Motor neuron (in vitro differentiated cells): ENCODE measurements at regions not wholly inside any gene's neighbourhood (a gene's known extent, or its start where the extent isn't known, plus 50 kb on each side); places are given as distances from the start of the nearest gene placed in this dataset.

ENCODE experiments used
- ATAC-seq, 8 experiments: fragments of 200-7000 bp; cut with Tn5 transposase; replicated peaks in 6 of 8; 2 replicates each; pipeline ENCODE4 v1.8.0; 2021; ENCODE audit warnings: mild to moderate bottlenecking in 8 of 8, moderate library complexity in 8 of 8
- H3K27ac ChIP-seq, 2 donors: fragments of 250-450 bp; sonication (Bioruptor Pico); 2 replicates each; pipeline ENCODE4 v1.9.0; 2021; ENCODE audit warnings: antibody characterized with exemption in 2 of 2, mild to moderate bottlenecking in 2 of 2, moderate library complexity in 1 of 2
- H3K4me1 ChIP-seq, 2 donors: fragments of 250-450 bp; sonication (Bioruptor Pico); replicated peaks in 1 of 2; 2 replicates each; pipeline ENCODE4 v1.6.1; 2021; ENCODE audit warnings: antibody characterized with exemption in 2 of 2, mild to moderate bottlenecking in 2 of 2, moderate library complexity in 1 of 2
- H3K4me3 ChIP-seq, 5 donors: fragments of 250-450 bp; sonication (Bioruptor Pico); 2 replicates each; pipeline ENCODE4 v1.9.0; 2021; ENCODE audit warnings: antibody characterized with exemption in 5 of 5, mild to moderate bottlenecking in 5 of 5, moderate library complexity in 4 of 5
- WGBS, 10 experiments: fragments of 450-650 bp; shearing (Covaris generic); methylation state at CpG; one replicate each; pipeline ENCODE4 v1.0.0; 2022; 5-methylcytosine and 5-hydroxymethylcytosine counted together
- in situ Hi-C, 9 experiments: fragments of 400-800 bp; cut with MboI; loops; one replicate each; pipeline ENCODE4 v1.15.0; 2021; ENCODE audit warnings: low sequenced_read_pairs in 9 of 9, low pct_unique_long_range_greater_than_20kb in 2 of 9; ENCODE audit not compliant: unreplicated experiment in 9 of 9

GRCh38 chr3:147046916-147047315 is 359.4 kb downstream of the ZIC4 start:
- H3K27ac ChIP-seq: no peak overlapping the region
- peaks cover 0 to 5% of the 10 kb centered on the region in 2 donors for H3K4me1 ChIP-seq
- WGBS, 10 experiments: 80 to 100% (median 100%) methylated on average over 1 of the region's 1 CpG; no CpG with 5 or more reads in 4 of the 10 experiments
- no peak for ATAC-seq
- in situ Hi-C loops: no loop called here
- H3K4me3 ChIP-seq: no peak overlapping the region

- 0 to 90% (median 63%) methylated on average over 1 of the region's 1 CpG; no CpG with 5 or more reads in 2 of the 10 experiments for WGBS, 10 experiments
- Histone ChIP-seq H3K4me3 (no peak overlapping the region), H3K27ac (no peak overlapping the region), H3K4me1 (no peaks in the 10 kb centered on the region)
- in situ Hi-C loops: no loop called here
- ATAC-seq: no peak
Measured at GRCh38 chr3:147038481-147038880, 367.9 kb downstream of the ZIC4 start.

- Histone ChIP-seq H3K4me3 (no peak overlapping the region), H3K4me1 (no peaks in the 10 kb centered on the region), H3K27ac (no peak overlapping the region)
- WGBS, 10 experiments: 8 to 100% (median 80%) methylated on average over 1 to 3 of the region's 3 CpGs; no CpG with 5 or more reads in 1 of the 10 experiments
- in situ Hi-C loops: no loop called here
- no peak for ATAC-seq
Measured at GRCh38 chr3:147034359-147034758, 372.0 kb downstream of the ZIC4 start.

GRCh38 chr3:147030274-147030673 is 376.1 kb downstream of the ZIC4 start:
- in situ Hi-C loops: no loop called here
- ATAC-seq: no peak
- no peak overlapping the region for H3K4me3 ChIP-seq

GRCh38 chr3:147015334-147015733 is 391.0 kb downstream of the ZIC4 start:
- ATAC-seq: peak in 1 of 8 experiments; percentile 43
- H3K27ac ChIP-seq: no peak overlapping the region
- no peaks in the 10 kb centered on the region for H3K4me1 ChIP-seq
- H3K4me3 ChIP-seq: no peak overlapping the region
- WGBS, 10 experiments: 0 to 83% (median 27%) methylated on average over 1 to 2 of the region's 3 CpGs; no CpG with 5 or more reads in 4 of the 10 experiments
- in situ Hi-C loops: no loop called here

More at GRCh38 chr3:147030274-147030673, 376.1 kb downstream of the ZIC4 start:
- Histone ChIP-seq H3K27ac (no peak overlapping the region), H3K4me1 (no peaks in the 10 kb centered on the region)
- WGBS, 10 experiments: 18 to 100% (median 71%) methylated on average over 1 to 2 of the region's 2 CpGs; no CpG with 5 or more reads in 3 of the 10 experiments

GRCh38 chr3:147008886-147009285 is 397.5 kb downstream of the ZIC4 start:
- WGBS, 10 experiments: 17 to 100% (median 63%) methylated on average over 1 of the region's 1 CpG; no CpG with 5 or more reads in 5 of the 10 experiments
- in situ Hi-C loops: no loop called here

GRCh38 chr3:147008458-147008857 is 397.9 kb downstream of the ZIC4 start:
- in situ Hi-C loops: no loop called here
- 71 to 100% (median 100%) methylated on average over 1 to 2 of the region's 2 CpGs; no CpG with 5 or more reads in 4 of the 10 experiments for WGBS, 10 experiments
- H3K4me1 ChIP-seq: no peaks in the 10 kb centered on the region

More at GRCh38 chr3:147008886-147009285, 397.5 kb downstream of the ZIC4 start:
- no peak overlapping the region for H3K27ac ChIP-seq
- ATAC-seq: no peak
- H3K4me1 ChIP-seq: no peaks in the 10 kb centered on the region
- no peak overlapping the region for H3K4me3 ChIP-seq

GRCh38 chr3:147007736-147008245 is 398.6 kb downstream of the ZIC4 start:
- ATAC-seq: no peak
- 78 to 100% (median 88%) methylated on average over 1 to 2 of the region's 2 CpGs; no CpG with 5 or more reads in 2 of the 10 experiments for WGBS, 10 experiments
- Histone ChIP-seq H3K4me1 (no peaks in the 10 kb centered on the region), H3K27ac (no peak overlapping the region), H3K4me3 (no peak overlapping the region)
- in situ Hi-C loops: no loop called here

More at GRCh38 chr3:147008458-147008857, 397.9 kb downstream of the ZIC4 start:
- ATAC-seq: no peak
- H3K27ac ChIP-seq: no peak overlapping the region
- H3K4me3 ChIP-seq: no peak overlapping the region

- WGBS, 10 experiments: 50 to 100% (median 85%) methylated on average over 1 to 2 of the region's 2 CpGs
- in situ Hi-C loops: no loop called here
- H3K27ac ChIP-seq: no peak overlapping the region
- ATAC-seq: no peak
- H3K4me3 ChIP-seq: no peak overlapping the region
- H3K4me1 ChIP-seq: no peaks in the 10 kb centered on the region
Measured at GRCh38 chr3:147002721-147003120, 397.6 kb upstream of the PLSCR5 start.

GRCh38 chr3:147000274-147000673 is 395.1 kb upstream of the PLSCR5 start:
- Histone ChIP-seq H3K4me3 (no peak overlapping the region), H3K4me1 (no peaks in the 10 kb centered on the region), H3K27ac (no peak overlapping the region)
- ATAC-seq: no peak
- in situ Hi-C loops: no loop called here
- whole genome bisulfite sequencing, 10 experiments: 58 to 100% (median 95%) methylated on average over 1 to 2 of the region's 2 CpGs; no CpG with 5 or more reads in 1 of the 10 experiments

GRCh38 chr3:146991907-146992306 is 386.8 kb upstream of the PLSCR5 start:
- Histone ChIP-seq H3K4me3 (no peak overlapping the region), H3K27ac (no peak overlapping the region), H3K4me1 (no peaks in the 10 kb centered on the region)
- WGBS, 10 experiments: 13 to 100% (median 73%) methylated on average over 1 of the region's 1 CpG; no CpG with 5 or more reads in 4 of the 10 experiments
- ATAC-seq: peak in 2 of 8 experiments; percentile 21 to 68
- in situ Hi-C loops: no loop called here

GRCh38 chr3:146975476-146975875 is 370.3 kb upstream of the PLSCR5 start:
- in situ Hi-C loops: no loop called here

GRCh38 chr3:146975032-146975431 is 369.9 kb upstream of the PLSCR5 start:
- peaks cover 0 to 8% of the 10 kb centered on the region in 2 donors for H3K4me1 ChIP-seq
- in situ Hi-C loops: no loop called here
- no peak overlapping the region for H3K4me3 ChIP-seq
- no peak overlapping the region for H3K27ac ChIP-seq
- no peak for ATAC-seq
- 60 to 100% (median 92%) methylated on average over 1 of the region's 1 CpG for WGBS, 10 experiments

More at GRCh38 chr3:146975476-146975875, 370.3 kb upstream of the PLSCR5 start:
- ATAC-seq: no peak
- 32 to 100% (median 84%) methylated on average over 1 to 2 of the region's 2 CpGs; no CpG with 5 or more reads in 1 of the 10 experiments for WGBS, 10 experiments
- no peak overlapping the region for H3K27ac ChIP-seq
- peaks cover 0 to 8% of the 10 kb centered on the region in 2 donors for H3K4me1 ChIP-seq
- no peak overlapping the region for H3K4me3 ChIP-seq

- in situ Hi-C loops: no loop called here
Measured at GRCh38 chr3:146974001-146974400, 368.9 kb upstream of the PLSCR5 start.

More at GRCh38 chr3:146974001-146974400, 368.9 kb upstream of the PLSCR5 start:
- 59 to 100% (median 97%) methylated on average over 1 to 4 of the region's 4 CpGs; no CpG with 5 or more reads in 4 of the 10 experiments for WGBS, 10 experiments
- Histone ChIP-seq H3K4me3 (no peak overlapping the region), H3K4me1 (peaks cover 0 to 8% of the 10 kb centered on the region in 2 donors), H3K27ac (no peak overlapping the region)
- ATAC-seq: no peak
